HG03565 (cell line): ENCODE measurements at regions not wholly inside any gene's neighbourhood (a gene's known extent, or its start where the extent isn't known, plus 50 kb on each side); places are given as distances from the start of the nearest gene placed in this dataset.
A peak's percentile ranks its signal among the peaks of the same experiment; 100 is the strongest.
"Not testable (repeated sequence)": the region's sequence is repeated elsewhere in the genome, so short reads cannot be mapped to it uniquely, and the experiment has no call there.

ENCODE experiments used
- ATAC-seq: cut with Tn5 transposase; IDR thresholded peaks from one replicate; pipeline ENCODE4 v1.9.1; 2021; ENCODE audit warnings: mild to moderate bottlenecking, moderate library complexity; ENCODE audit not compliant: unreplicated experiment

DNA sequence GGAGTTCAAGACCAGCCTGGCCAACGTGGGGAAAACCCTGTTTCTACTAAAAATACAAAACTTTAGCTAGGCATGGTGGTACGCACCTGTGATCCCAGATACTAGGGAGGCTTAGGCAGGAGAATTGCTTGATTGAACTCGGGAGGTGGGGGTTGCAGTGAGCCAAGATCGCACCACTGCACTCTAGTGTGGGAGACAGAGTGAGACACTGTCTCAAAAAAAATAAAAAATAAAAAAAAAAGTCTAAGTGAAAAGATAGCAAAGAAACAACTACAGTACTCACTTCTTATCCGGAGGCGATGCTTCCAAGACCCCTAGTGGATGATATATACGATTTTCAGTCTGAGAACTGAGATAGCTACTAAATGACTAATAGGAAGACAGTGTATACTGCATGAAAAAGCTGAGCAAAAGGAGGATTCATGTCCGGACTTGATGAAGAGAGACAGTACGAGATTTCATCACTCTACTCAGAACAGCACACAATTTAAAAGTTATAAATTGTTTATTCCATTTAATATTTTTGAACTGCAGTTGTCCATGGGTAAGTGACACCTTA is 138.7 kb upstream of the GOLGA6L6 start:
- not testable (repeated sequence) for ATAC-seq

DNA sequence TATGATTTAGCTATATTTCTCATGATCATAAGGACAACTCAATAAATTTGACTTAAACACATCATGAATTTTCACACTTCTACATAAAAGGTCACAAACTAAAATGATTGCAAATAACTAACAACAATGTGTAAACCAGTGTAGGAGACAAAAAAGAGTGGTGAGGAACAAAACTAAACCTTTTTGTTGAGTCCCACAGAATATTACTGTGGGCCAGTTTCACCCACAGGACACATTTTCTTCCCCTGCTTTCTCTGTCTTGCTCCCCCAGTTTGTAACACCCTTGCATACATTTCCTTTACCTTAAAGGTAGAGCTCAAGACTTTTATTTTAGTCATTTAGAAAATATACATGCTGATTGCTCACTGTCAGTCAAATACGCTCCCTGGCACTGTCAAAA is 130.9 kb upstream of the GOLGA6L6 start:
- ATAC-seq = no peak

DNA sequence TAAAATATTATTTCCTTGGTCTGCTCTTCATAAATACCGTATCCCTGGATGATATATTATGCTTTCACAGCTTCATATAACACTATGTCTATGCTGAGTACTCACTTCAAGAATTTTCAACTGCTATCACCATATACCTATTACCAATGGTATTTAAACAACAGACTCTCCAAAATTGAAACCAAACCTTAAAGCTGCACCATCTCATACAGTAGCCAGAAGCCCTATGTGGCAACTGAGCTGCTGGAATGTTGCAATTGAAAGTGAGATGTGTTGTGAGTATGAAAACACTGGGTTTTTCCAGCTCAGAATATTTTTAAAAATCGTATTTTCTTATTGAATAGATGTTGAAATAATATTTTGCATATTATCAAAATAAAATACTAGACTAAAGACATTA is 130.1 kb upstream of the GOLGA6L6 start:
- no peak for ATAC-seq

DNA sequence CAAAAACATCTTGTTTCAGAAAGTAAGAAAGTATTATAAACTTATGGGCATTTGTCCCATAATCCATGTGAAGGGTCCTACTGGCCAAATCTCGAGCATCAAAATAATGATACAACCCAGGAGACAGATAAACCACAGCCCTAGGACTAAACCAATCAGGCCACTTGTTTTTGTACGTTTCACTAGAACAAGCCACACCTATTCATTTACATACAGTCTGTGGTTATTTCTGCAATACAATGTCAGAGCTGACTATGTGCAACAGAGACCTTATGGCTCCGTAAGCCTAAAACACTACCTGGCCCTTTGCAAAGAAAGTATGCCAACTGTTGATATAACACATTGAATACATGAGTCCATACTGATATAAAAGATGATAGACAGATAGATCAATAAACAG is 124.8 kb upstream of the GOLGA6L6 start:
- ATAC-seq = not testable (repeated sequence)

DNA sequence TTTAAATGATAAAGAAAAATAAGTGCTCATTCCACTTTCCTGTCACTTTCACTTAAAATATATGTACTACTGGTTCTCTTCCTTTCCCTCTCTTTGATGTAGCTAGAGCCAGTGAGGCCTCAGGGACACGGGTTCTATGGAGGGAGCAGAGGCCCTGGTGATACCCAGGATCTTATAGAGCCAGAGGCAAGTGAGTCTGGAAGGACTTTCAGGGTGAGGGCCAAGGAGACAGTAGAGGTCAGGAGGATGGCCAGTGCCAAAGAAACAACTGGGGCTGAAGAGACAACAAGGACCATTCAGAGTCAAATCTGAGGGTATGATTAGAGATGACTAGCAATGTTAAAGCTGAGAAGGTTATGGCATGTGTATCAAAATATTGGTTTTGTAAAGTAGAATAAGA is 124.1 kb upstream of the GOLGA6L6 start:
- ATAC-seq = no peak

DNA sequence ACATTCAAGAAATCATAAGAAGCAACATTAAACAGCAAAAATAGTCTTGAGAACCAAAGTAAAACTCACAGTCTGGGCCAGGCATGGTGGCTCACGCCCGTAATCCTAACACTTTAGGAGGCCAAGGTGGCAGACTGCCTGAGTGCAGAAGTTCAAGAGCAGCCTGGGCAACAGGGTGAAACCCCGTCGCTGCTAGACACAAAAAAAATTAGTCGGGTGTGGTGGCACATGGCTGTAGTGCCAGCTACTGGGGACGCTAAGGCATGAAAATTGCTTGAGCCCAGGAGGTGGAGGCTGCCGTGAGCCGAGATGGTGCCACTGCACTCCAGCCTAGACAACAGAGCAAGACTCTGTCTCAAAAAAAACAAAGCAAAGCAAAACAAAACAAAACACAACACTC is 117.7 kb upstream of the GOLGA6L6 start:
- no peak for ATAC-seq

DNA sequence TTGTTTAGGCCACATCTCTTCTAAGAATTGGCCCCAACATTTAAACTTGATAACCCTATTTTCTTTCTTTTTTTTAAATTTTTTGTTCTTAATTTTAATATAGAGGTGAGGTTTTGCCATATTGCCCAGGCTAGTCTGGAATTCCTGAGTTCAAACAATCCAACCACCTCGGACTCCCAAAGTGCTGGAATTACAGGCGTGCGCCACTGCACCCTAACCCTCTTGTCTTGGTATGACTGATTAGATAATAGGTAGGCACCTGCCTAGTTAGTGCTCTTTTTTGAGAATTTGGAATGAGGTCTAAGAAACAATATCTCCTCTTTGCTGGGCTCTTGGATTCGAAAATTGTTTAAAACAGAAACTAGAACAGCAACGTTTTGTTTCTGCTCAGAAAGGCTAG is 116.4 kb upstream of the GOLGA6L6 start:
- ATAC-seq = no peak

DNA sequence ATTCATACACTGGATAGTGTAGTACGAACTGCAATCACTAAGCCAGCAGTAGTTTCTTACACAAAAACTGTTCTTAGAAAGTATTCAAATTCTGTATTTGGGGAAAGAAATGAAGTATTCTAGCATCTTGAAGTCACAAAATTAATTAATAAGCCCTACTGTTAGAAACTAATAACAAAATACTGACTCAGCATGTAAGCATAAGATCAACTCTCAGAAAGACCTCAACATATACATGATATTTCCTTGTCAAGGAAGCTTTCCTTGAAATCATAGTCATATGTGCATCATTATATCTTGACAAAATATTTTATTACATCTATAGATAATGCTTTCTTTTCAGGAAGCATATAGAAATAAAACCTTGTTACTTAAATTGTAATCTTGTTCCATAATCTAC is 115.5 kb upstream of the GOLGA6L6 start:
- ATAC-seq = no peak

DNA sequence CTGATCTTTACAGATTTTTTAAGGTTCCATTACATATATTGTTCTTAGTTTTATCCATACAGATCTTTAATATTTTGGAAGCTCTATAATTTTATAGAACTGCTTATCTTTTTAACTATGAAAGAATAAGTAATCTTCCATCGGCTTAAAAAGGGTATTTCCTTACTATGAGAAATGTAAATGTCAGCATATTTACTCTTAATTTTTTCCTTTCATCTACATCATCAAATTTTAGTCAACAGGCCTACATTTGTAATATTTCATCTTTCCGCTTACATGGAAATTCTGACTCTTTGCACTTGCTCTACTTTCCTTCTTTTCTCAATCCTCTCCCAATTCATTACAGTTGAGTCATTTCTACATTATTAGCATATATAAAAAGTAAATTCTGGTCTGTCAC is 111.3 kb upstream of the GOLGA6L6 start:
- no peak for ATAC-seq

DNA sequence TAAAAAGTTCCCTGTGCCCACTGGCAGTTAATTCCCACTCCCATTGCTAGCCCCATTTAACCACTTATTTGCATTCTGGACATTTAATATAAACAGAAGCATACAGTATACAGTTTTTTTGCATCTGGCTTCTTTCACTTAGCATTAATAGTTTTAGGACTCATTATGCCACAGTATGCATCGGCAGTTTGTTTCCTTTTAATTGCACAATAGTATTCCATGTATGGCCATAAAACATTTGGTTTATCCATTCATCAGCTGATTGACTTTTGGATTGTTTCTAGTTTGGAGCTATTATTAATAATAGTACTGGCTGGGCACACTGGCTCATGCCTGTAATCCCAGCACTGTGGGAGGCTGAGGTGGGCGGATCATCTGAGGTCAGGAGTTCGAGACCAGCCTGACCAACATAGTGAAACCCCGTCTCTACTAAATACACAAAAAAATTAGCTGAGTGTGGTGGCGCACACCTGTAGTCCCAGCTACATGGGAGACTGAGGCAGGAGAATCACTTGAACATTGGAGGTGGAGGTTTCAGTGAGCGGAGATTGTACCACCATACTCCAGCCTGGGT is 106.9 kb upstream of the GOLGA6L6 start:
- not testable (repeated sequence) for ATAC-seq

DNA sequence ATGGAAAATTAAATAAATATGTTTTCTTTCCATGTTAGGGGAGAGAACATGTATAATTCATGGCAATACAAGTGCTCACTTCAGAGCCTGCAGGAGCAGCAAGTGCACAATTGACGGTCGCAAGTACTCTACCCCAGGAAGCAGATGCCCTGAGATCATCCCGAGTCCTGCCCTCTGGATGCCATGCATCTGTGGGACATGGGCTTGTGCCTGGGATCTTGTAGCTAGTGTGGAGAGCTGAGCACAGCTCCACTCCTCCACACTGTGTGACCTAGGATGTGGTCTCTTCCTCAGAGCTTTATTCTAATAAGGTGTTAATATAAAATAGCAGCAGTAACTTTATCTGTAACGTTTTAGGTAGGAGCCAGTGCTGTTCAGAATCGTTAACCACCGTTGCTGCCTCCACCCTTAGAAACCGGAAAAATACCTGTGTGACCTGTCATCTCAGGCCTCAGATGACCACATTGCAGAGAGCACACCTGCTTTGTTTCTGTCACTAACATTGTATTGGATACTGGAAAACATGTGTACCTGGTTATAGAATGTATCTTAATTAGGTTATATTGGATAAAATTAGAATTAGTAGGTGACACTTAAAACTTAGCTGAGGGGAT is 105.0 kb upstream of the GOLGA6L6 start:
- ATAC-seq = no peak

DNA sequence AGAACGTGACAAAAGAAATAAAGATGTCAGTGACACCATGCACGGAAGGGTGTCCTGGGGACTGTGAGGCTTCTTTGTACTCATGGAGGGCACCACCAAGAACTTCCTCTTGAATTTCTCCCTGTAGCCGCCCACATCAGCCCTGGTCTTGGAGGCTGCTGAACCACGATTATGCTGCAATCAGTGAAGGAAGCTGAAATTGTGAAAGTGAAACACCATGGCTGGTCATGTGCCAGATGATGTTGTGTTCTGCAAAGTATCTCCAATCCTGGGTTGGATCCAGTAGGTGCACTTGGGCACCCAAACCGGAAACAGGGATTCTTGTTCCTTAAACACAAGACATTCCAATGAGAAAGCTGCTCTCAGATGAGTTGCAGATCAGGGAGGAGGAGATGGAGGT is 104.4 kb upstream of the GOLGA6L6 start:
- peak; percentile 46 for ATAC-seq

DNA sequence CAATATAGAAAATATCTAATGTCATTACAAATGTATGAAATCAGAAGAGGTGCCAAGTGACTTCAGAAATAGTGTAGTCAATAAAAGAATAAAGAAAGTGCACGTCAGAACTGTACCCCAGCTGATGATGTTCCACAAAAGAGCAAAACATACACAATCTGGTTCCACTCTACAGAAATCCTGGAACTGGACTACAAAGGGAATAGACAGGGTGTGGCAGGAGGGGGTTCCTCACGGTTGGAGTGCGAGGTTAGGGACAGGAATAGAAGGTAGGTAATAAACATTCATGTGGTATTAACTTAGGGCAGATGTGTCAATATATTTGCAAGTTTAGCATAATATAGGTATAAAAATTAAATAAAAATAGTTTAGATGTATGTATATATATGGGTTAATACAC is 103.3 kb upstream of the GOLGA6L6 start:
- ATAC-seq = no peak

DNA sequence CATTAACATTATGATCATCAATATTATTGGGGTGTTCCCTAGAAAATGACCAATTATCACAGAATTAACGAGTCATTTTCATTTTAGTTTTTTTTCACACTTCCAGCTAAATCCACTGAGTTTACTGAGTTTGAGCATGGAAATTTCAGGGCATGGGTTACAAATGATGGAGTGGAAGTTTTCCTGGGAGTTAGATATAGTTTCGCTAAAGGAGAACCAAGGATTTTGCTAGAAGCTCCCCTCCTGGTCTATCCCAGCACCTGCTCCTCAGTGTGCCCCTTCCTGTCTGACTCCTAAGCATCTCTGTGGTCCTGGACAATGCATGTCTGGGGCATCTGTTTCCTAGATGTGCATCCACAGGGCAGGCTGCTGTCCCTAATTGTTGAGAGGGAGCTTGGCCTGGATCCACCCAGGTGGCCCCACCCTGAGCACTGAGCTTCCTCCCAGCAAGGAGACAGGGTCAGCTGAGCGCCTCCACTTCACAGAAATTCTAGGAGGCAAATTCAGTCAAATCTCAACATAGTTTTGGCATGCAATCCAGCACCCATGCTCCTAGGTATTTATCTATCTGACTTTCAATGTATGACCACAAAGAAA is 102.3 kb upstream of the GOLGA6L6 start:
- no peak for ATAC-seq

DNA sequence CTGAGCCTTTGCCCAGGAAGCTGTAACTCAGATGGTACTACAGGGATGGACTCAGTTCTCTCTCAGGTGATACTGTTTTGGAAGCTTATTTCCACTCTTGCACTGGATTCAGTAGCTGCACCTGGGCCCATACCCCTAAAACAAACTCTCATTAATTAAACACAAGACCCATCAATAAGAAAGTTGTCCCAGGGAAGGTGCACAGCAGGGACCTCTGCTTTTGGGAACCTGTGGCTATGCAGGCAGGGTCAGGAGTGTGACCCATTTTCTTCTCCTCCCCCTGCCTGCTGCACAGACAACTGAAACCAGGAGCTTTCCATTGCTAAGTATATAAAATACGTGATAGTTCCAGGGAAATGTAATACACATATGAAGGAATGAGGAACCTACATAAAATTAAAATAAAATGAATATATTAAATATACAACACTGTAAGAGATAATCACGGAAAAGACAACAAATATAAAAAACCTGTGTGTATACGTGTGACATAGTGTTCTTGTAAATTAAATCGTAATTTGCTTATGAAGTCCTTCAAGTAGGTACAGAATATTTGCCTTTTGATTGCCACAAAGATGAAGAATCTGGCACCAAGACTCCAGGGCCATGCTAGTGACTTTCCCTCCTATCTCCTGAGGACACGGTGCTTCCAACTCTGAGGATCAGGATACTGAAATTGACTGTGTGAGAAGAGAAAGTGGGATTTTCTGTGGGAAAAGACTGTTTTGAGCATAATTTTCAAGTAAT is 101.6 kb upstream of the GOLGA6L6 start:
- no peak for ATAC-seq

DNA sequence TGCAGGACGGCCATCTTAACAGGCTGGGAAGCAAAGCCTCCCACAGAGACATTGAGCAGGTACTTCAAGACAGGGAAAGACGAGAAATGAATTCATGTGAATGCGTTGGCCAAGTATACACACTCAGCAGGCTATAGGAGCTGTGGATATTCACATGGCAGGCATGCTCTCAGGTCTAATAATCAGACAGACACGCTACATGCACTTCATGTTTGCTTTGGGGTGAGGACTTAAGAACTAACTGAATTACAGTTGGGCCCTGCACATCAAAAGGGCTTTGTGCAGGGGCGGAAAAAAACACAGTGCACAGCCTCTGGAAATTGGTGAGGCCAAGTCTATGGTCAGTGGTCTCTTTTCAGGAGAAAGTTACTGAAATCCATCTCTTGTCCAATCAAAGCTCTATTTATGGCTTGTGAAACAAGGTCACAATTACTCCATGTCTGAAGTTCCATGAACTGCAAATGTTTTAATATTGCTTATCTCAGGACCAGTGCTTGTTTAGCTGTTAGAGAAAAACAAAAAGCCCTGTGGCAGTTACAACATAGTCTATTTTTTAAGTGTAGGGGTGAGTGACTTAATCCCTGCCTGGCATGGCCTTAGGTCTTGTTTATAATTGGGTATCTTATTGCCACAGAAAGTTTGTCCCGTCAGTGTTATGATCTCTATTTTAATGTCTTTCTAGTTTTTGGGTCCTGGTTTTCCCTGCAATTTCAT is 100.6 kb upstream of the GOLGA6L6 start:
- no peak for ATAC-seq

DNA sequence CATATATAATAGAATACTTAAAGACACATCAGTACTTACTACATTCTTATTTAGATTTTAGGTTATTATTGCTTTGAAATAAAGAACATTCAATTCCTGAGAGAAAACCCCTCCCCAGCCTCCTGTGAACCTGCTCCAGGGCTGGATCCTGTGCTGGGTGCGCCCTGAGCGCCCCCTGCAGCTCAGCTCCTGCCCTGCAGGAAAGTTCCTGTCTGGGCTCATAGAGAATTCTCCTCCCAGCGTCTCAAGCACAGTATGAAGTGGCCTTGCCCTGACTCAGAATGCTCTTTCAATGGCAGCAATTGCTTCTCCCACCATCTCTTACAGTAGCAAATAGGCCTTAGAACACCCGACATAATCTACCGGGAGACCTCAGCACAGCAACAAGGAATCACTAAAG is 98.8 kb upstream of the GOLGA6L6 start:
- ATAC-seq = peak; percentile 59

DNA sequence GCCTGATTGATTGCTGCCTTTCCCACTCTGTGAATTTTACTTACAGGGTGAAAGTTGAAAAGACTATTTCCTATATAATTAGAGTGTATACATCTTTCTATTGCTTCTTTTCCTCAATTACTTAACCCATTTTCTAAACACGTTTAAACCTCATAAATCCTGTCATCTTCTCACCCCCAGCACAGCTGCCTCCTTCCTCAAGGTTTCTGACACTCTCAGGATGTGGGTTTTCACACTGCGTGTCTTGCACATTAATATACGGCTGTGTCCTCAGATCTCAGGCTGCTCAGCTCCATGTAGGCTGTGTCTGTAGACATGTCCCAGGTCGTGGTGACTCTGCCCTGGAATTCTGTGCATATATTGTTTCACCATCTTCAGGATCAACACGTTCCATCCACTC is 97.6 kb upstream of the GOLGA6L6 start:
- ATAC-seq = not testable (repeated sequence)

DNA sequence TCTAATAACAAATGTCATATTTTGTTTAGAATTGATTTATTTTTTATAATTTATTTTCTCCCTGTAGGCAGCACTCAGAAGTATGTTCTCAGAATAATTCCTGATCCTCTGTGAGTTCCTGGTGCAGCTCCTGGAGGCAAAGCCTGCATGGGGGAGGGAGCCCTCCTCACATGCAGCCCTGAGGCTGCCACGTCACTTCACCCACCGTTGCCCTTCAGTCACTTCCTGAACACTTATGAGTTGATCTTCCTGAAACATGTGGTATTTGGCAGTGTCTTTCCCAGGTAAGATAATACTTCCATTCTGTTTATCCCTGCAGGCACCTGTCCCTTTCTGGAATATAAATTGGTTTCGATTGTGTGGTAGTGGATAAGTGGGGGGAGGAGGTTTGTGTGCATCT is 95.9 kb upstream of the GOLGA6L6 start:
- not testable (repeated sequence) for ATAC-seq

DNA sequence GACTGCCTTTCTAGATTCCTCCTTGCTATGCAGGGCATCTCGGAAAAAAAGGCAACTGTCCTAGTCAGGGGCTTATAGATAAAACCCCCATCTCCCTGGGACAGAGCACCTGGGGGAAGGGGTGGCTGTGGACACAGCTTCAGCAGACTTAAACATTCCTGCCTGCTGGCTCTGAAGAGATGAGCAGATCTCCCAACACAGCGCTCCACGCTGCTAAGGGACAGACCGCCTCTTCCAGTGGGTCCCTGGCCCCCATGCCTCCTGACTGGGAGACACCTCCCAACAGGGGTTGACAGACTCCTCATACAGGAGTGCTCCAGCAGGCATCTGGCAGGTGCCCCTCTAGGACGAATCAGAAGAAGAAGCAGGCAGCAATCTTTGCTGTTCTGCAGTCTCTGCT is 87.9 kb upstream of the GOLGA6L6 start:
- not testable (repeated sequence) for ATAC-seq

DNA sequence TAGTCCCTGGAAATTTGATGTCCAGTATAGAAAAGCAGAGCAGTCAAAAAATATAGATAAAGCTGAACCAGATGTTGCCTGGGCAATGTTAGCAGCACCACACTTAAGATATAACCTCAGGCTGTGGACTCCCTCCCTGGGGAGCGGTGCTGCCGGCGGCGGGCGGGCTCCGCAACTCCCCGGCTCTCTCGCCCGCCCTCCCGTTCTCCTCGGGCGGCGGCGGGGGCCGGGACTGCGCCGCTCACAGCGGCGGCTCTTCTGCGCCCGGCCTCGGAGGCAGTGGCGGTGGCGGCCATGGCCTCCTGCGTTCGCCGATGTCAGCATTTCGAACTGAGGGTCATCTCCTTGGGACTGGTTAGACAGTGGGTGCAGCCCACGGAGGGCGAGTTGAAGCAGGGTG is 86.9 kb upstream of the GOLGA6L6 start:
- not testable (repeated sequence) for ATAC-seq
